GM23338 (cell line): ENCODE measurements at regions not wholly inside any gene's neighbourhood (a gene's known extent, or its start where the extent isn't known, plus 50 kb on each side); places are given as distances from the start of the nearest gene placed in this dataset.

Source experiments
- ATAC-seq: fragments of 200-7000 bp; cut with Tn5 transposase; 3 replicates; pipeline ENCODE4 v1.9.1; 2020
- DNase-seq: peaks from one replicate; pipeline ENCODE4 v3.0.0-alpha.2; 2015; ENCODE audit warnings: low spot score
- H2AFZ ChIP-seq: fragments of 200-600 bp; sonication (generic); 2 replicates; pipeline ENCODE4 v1.8.0; 2016; ENCODE audit warnings: antibody characterized with exemption, mild to moderate bottlenecking, moderate library complexity
- H3F3A ChIP-seq: fragments of 200-600 bp; sonication (generic); replicated peaks from 2 replicates; pipeline ENCODE4 v1.8.0; 2017; ENCODE audit warnings: antibody characterized with exemption, mixed run types, low read depth
- H3K27ac ChIP-seq: fragments of 200-600 bp; sonication (generic); 2 replicates; pipeline ENCODE4 v1.6.1; 2016; ENCODE audit warnings: low read depth
- H3K27me3 ChIP-seq: fragments of 200-600 bp; sonication (generic); 2 replicates; pipeline ENCODE4 v1.8.0; 2016; ENCODE audit warnings: mild to moderate bottlenecking, mixed run types, moderate library complexity; ENCODE audit not compliant: insufficient read depth
- H3K36me3 ChIP-seq: fragments of 200-600 bp; sonication (generic); 2 replicates; pipeline ENCODE4 v1.8.0; 2016; ENCODE audit warnings: mild to moderate bottlenecking; ENCODE audit not compliant: insufficient read depth
- H3K4me1 ChIP-seq: fragments of 200-600 bp; sonication (generic); 2 replicates; pipeline ENCODE4 v1.8.0; 2016; ENCODE audit warnings: mild to moderate bottlenecking, moderate library complexity; ENCODE audit not compliant: insufficient read depth
- H3K4me2 ChIP-seq: fragments of 200-600 bp; sonication (generic); 2 replicates; pipeline ENCODE4 v1.7.1; 2017; ENCODE audit warnings: mixed run types
- H3K4me3 ChIP-seq: fragments of 200-600 bp; sonication (generic); 2 replicates; pipeline ENCODE4 v1.6.1; 2016; ENCODE audit warnings: mixed run types
- H3K79me2 ChIP-seq: fragments of 200-600 bp; sonication (generic); replicated peaks from 2 replicates; pipeline ENCODE4 v1.8.0; 2017; ENCODE audit warnings: mild to moderate bottlenecking; ENCODE audit not compliant: insufficient read depth
- H3K9me2 ChIP-seq: fragments of 200-600 bp; sonication (generic); 2 replicates; pipeline ENCODE4 v1.8.0; 2017; ENCODE audit not compliant: insufficient read depth
- H4K20me1 ChIP-seq: fragments of 200-600 bp; sonication (generic); replicated peaks from 2 replicates; pipeline ENCODE4 v1.8.0; 2017; ENCODE audit warnings: mild to moderate bottlenecking; ENCODE audit not compliant: insufficient read depth
- H3K27ac Mint-ChIP-seq: 2 replicates; pipeline ENCODE4 v1.8.0; 2020; ENCODE audit warnings: inconsistent platforms, mild to moderate bottlenecking, moderate library complexity, mixed read lengths
- H3K27me3 Mint-ChIP-seq: 3 replicates; pipeline ENCODE4 v1.8.0; 2022; ENCODE audit warnings: low read depth, mild to moderate bottlenecking, moderate library complexity, mixed read lengths, inconsistent platforms; ENCODE audit not compliant: insufficient read depth, poor library complexity
- H3K36me3 Mint-ChIP-seq: 3 replicates; pipeline ENCODE4 v1.8.0; 2021; ENCODE audit warnings: low read depth, mild to moderate bottlenecking, inconsistent platforms, moderate library complexity, mixed read lengths
- H3K4me1 Mint-ChIP-seq: 3 replicates; pipeline ENCODE4 v1.8.0; 2020; ENCODE audit warnings: mild to moderate bottlenecking, inconsistent platforms, mixed read lengths
- H3K4me3 Mint-ChIP-seq: 3 replicates; pipeline ENCODE4 v1.8.0; 2021; ENCODE audit warnings: moderate library complexity, mild to moderate bottlenecking, inconsistent platforms, mixed read lengths
- H3K9me3 Mint-ChIP-seq: 3 replicates; pipeline ENCODE4 v1.8.0; 2020; ENCODE audit warnings: moderate library complexity, mild to moderate bottlenecking, inconsistent platforms, mixed read lengths
- CREB1 ChIP-seq: fragments of 250-450 bp; sonication (Bioruptor Pico); IDR thresholded peaks from 2 replicates; pipeline ENCODE4 v1.5.0; 2020; ENCODE audit warnings: low read depth, mild to moderate bottlenecking, moderate library complexity
- CTCF ChIP-seq, 2 experiments: fragments of 200-600 bp in 1 of 2; sonication (generic) in 1 of 2; conservative IDR thresholded peaks; 2 replicates each; pipeline versions ENCODE4 v1.5.1 to v1.6.1; 2016 to 2017; ENCODE audit warnings: antibody characterized with exemption in 2 of 2, low read depth in 2 of 2, mild to moderate bottlenecking in 2 of 2, moderate library complexity in 1 of 2
- ETS1 ChIP-seq: IDR thresholded peaks from 2 replicates; pipeline ENCODE4 v1.6.1; 2016; ENCODE audit warnings: antibody characterized with exemption
- EZH2 ChIP-seq: fragments of 200-600 bp; sonication (generic); IDR thresholded peaks from one replicate; pipeline ENCODE4 v1.8.0; 2017; ENCODE audit warnings: antibody characterized with exemption, mild to moderate bottlenecking, low read depth; ENCODE audit not compliant: unreplicated experiment
- EZH2phosphoT487 ChIP-seq: fragments of 200-600 bp; sonication (generic); IDR thresholded peaks from one replicate; pipeline ENCODE4 v1.8.1; 2018; ENCODE audit warnings: antibody characterized with exemption; ENCODE audit not compliant: unreplicated experiment
- JUNB ChIP-seq: IDR thresholded peaks from one replicate; pipeline ENCODE4 v1.6.1; 2016; ENCODE audit warnings: antibody characterized with exemption; ENCODE audit not compliant: unreplicated experiment
- NANOG ChIP-seq: IDR thresholded peaks from 2 replicates; pipeline ENCODE4 v1.6.1; 2016; ENCODE audit warnings: antibody characterized with exemption, borderline replicate concordance
- POLR2AphosphoS5 ChIP-seq: IDR thresholded peaks from 2 replicates; pipeline ENCODE4 v1.6.1; 2016; ENCODE audit warnings: antibody characterized with exemption, low read depth
- REST ChIP-seq: IDR thresholded peaks from one replicate; pipeline ENCODE4 v1.6.1; 2018; ENCODE audit warnings: antibody characterized with exemption; ENCODE audit not compliant: unreplicated experiment
- STAT1 ChIP-seq: IDR thresholded peaks from one replicate; pipeline ENCODE4 v1.6.1; 2016; ENCODE audit warnings: antibody characterized with exemption; ENCODE audit not compliant: unreplicated experiment
- ZNF114 ChIP-seq: fragments of 250-450 bp; sonication (Bioruptor Pico); IDR thresholded peaks from 2 replicates; pipeline ENCODE4 v1.5.0; 2020; ENCODE audit warnings: mild to moderate bottlenecking, moderate library complexity
- ZNF331 ChIP-seq: fragments of 250-450 bp; sonication (Bioruptor Pico); IDR thresholded peaks from 2 replicates; pipeline ENCODE4 v1.5.0; 2020; ENCODE audit warnings: low read depth, mild to moderate bottlenecking, moderate library complexity

- Mint-ChIP-seq H3K4me3 (no peak overlapping the region), H3K27me3 (peaks cover under 1% of the 10 kb centered on the region), H3K9me3 (no peaks in the 10 kb centered on the region; the same call in 2 of the 3 replicates), H3K36me3 (no peaks in the 10 kb centered on the region), H3K27ac (peak overlapping the region; percentile 72; the same call in 1 of the 2 replicates), H3K4me1 (peaks cover 27% of the 10 kb centered on the region)
- no peak overlapping the region for H3K27ac ChIP-seq
- DNase-seq (no peak), ATAC-seq (no peak)
- no peaks in the 10 kb centered on the region for H3K27me3 ChIP-seq
- H3K4me2 ChIP-seq = no peak overlapping the region
- H3K79me2 ChIP-seq = no peaks in the 10 kb centered on the region
- TF ChIP-seq ETS1 (no peak), NANOG (no peak), CREB1 (no peak), JUNB (no peak), ZNF331 (CRISPR knock-in tag) (no peak), EZH2 (no peak), POLR2AphosphoS5 (no peak), CTCF (conservative IDR thresholded peaks at IDR 0.05; ENCODE audit: low read depth in 2 of 2) (no peak), EZH2phosphoT487 (no peak)
- no peaks in the 10 kb centered on the region for H4K20me1 ChIP-seq
- H2AFZ ChIP-seq = peak overlapping the region; percentile 61; the same call in 1 of the 2 replicates
- H3K4me1 ChIP-seq = peaks cover 21% of the 10 kb centered on the region
- H3F3A ChIP-seq = no peaks in the 10 kb centered on the region
- H3K36me3 ChIP-seq = no peaks in the 10 kb centered on the region
- no peaks in the 10 kb centered on the region for H3K9me2 ChIP-seq
- H3K4me3 ChIP-seq = no peak overlapping the region
Observed at GRCh38 chr4:23991444-23991843, 101.6 kb upstream of the PPARGC1A start.

- no peaks in the 10 kb centered on the region for H3K4me1 ChIP-seq
- no peaks in the 10 kb centered on the region for H3F3A ChIP-seq
- H3K4me2 ChIP-seq = no peak overlapping the region
- no peaks in the 10 kb centered on the region for H3K79me2 ChIP-seq
- H3K9me2 ChIP-seq = 0 out of 2 replicates have a peak, but pooled peaks cover 3% of the 10 kb centered on the region
- H3K4me3 ChIP-seq = no peak overlapping the region
- H3K27me3 Mint-ChIP-seq = no peaks in the 10 kb centered on the region
- H3K4me3 Mint-ChIP-seq = no peak overlapping the region
- no peak overlapping the region for H2AFZ ChIP-seq
- no peaks in the 10 kb centered on the region for H3K36me3 Mint-ChIP-seq
- peaks cover 9% of the 10 kb centered on the region for H3K4me1 Mint-ChIP-seq
- ATAC-seq (no peak), DNase-seq (no peak)
- H3K36me3 ChIP-seq = no peaks in the 10 kb centered on the region
- H3K27ac ChIP-seq = no peak overlapping the region
- no peaks in the 10 kb centered on the region for H4K20me1 ChIP-seq
- no peaks in the 10 kb centered on the region for H3K9me3 Mint-ChIP-seq
- no peaks in the 10 kb centered on the region for H3K27me3 ChIP-seq
- no peak overlapping the region for H3K27ac Mint-ChIP-seq
- TF ChIP-seq CTCF (conservative IDR thresholded peaks at IDR 0.05; ENCODE audit: low read depth in 2 of 2) (no peak), ZNF114 (CRISPR knock-in tag) (no peak), EZH2 (no peak), REST (no peak), STAT1 (no peak), EZH2phosphoT487 (no peak), NANOG (no peak), ZNF331 (CRISPR knock-in tag) (no peak), ETS1 (no peak), CREB1 (no peak), JUNB (no peak)
Observed at GRCh38 chr4:23986270-23986669, 96.4 kb upstream of the PPARGC1A start.
